IPS-NIHi7 (cell line): ENCODE measurements at regions not wholly inside any gene's neighbourhood (a gene's known extent, or its start where the extent isn't known, plus 50 kb on each side); places are given as distances from the start of the nearest gene placed in this dataset.
"Not testable (repeated sequence)": the region's sequence is repeated elsewhere in the genome, so short reads cannot be mapped to it uniquely, and the experiment has no call there.

Experiments used
- DNase-seq: peaks from one replicate; pipeline ENCODE4 v3.0.0; 2012; ENCODE audit warnings: mixed read lengths; ENCODE audit errors: extremely low spot score

DNA sequence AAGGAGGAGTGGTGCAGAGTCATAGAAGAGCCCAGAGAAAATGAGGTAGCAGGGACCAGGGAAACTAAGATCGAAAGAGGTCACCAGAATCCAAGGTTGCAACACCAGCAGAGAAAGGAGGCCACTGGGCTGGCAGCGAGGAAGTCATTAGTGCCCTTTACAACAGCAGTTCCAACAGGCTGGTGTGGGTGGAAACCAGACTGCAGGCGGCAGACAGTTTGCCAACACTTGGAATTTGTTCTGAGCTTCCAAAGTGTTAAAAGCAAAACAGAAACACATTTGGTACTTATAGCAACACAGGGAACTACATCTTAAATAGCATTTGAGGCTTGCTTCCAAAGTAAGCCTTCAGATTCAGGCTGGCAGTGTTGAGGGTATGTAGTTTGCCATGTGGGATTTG, 95.2 kb upstream of the PWP1 start:
- DNase-seq = no peak

DNA sequence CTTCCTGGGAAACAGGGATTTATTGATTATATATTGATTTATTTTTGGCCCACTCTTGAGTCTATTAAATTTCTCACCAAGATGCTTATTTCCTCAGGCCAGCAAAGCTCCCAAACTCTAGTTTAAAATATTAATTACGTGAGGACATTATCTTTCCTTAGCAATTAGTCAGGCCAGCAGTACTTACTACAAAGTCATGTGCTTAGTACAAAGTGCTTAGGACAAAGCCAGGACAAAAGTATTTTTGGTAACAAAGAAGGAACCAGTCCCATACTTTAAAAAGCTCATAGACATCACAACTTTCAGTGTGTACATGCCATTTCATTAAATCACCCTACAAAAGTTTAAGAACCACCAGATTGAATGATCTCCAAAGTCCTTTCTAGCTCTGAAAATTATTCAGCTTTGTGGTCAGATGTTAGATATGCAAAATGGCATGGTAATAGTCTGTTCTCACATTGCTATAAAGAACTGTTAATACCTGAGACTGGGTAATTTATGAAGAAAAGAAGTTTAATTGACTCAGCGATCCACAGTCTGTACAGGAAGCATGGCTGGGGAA, 94.7 kb upstream of the PWP1 start:
- no peak for DNase-seq

DNA sequence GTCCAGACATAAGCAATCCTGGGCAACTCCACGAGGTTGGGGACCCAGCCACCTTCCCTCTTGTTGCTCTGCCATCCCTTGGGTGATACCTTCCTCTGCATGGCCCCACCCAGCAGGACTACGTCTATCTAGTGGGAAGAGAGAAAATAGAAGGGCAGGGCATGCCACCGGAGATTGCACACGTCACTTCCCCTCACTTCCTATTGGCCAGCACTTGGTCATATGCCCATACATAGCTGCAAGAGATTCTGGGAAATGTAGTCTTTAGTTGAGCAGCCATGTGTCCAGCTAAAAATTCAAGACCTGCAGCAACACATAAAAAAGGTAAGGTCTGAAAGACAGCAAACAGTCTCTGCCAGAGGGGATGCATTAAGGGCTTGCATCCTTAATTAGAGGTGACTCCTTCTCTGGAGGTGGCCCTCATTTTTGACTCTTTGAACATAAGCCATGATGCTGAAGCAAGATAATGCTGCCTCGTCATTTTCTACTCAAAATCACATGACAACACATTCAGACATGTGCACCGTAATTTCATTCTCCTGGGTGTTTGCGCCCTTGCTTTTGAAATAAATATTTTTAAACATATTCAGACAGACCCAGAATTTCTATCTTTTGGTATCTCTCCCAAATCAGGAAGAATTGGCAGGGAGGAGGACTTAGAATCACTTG, 91.8 kb upstream of the PWP1 start:
- DNase-seq = peak; percentile 29

DNA sequence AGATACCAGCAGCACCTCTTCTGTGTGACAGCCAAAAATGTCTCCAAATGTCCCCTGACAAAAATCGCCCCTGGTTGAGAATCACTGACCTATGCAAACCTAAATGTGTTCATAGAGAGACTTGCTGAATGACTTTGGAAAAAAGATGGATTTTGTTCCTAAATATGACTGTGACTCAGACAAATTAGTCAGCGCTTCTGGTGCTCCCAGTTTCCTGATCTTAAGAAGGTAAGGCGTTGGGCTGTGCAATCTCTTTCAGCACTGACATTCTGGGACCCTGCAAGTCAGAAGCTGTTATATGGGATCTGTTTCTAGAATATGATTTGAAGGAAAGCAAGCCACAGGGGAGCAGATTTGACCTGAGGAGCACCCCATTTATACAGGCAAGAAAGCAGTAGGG, 90.6 kb upstream of the PWP1 start:
- no peak for DNase-seq

DNA sequence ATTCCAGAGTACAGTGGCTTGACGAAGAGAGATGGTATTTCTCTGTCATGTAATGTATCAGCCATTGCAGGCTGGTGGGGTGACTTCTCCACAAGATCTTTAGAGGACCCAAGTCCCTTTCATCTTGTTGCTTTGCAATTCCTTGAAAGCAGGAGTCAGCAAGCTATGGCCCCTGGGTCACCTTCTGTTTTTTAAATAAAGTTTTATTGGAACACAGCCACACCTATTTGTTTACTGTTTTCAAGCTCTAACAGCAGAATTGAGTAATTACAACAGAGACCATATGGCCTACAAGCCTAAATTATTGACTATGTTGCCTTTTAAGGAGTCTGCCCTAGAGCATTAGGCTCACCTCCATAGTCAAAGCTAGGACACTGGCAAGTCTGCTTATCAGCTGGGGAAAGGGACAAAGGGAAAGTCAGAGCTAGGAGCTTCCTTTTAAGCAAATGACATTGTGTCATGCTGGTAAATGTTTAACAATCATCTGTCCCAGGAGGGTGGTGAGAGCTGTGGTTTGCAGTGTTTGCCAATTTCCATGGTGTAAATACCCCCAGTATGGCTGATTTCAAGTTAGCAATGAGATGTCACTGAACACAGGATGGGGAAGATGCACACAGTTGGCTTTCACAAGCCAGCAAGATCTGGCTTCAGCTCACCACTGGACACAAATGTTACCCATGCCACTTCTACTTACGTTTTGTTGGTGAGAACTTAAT, 87.7 kb upstream of the PWP1 start:
- DNase-seq = no peak

DNA sequence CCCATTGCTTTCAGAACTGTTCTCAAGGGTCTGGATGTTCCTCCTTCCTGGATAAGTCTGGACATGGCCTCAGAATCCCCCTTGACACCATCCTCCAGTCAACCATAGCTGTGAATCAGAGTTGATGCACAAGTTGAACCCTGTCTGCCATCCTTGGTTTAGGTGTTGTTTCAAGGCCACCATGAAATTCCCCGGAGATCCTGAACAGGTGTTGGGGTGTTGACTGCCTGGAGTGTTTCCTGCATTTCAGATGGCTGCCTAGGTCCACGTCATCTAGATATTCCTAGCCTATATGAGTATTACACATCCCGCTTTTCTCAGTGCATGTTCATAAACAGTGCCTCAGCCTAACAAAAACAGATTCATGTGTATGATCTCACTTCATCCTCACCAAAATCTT, 86.7 kb upstream of the PWP1 start:
- DNase-seq = no peak

DNA sequence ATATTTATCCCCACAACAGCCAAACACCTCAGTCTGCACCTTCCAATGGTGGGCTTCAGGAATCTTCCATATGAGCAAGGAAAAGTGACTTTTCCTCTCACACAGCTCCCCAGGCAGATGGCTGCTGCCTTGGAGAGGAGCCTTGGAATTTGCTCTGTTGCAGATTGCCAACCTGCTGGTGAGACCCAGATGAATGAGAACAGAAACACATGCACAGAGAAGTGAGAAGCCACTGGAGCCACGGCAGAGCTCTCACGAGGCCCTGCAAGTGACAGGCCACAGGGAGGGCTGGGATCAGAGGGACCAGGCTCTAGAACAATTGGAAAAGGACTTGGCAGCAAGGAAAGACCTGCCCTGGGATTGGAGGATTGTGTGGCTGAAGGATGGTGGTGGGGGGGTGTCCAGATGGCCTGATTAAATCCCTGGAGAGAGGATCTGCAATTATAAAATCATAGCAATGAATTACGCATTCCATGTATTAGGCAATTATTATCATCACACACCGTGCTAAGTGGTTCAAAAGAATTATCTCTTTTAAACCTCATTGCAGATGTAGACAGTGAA, 84.9 kb upstream of the PWP1 start:
- no peak for DNase-seq

DNA sequence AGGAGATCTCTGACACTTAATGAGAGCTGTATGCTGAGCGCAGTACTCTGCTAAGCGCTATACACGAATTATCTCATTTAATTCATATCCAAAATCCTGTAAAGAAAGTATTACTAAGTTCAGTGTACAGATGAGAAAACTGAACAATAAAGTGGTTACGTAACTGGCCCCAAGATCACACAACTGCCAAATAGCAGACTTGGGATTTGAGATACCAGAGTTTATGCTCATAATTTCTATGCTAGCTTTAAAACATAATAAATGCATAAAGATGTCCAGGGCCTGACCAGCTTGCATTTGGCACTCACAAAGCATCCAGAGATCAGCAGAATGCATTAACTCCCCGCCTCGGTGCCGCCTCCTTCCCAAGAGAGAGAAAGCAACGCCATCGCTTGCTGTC, 83.2 kb upstream of the PWP1 start:
- no peak for DNase-seq

DNA sequence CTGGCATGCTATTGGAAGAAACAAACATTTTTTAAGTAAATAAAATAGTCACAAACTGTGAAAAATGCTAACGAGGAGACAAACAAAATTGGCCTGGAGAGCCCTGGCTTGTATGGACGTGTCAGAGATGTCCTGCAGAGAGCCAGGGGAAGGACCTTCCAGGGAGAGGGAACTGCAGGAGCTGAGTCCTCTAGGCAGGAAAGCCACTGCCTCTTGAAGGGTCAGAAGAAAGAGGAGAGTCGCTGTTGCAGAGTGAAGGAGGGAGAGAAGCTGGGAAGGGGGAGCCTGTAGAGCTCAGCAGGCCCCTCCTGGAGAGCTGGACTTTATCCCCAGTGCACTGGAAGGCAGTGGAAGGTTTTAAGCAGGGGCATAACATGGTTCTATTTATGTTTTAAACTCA, 80.3 kb upstream of the PWP1 start:
- DNase-seq = no peak

DNA sequence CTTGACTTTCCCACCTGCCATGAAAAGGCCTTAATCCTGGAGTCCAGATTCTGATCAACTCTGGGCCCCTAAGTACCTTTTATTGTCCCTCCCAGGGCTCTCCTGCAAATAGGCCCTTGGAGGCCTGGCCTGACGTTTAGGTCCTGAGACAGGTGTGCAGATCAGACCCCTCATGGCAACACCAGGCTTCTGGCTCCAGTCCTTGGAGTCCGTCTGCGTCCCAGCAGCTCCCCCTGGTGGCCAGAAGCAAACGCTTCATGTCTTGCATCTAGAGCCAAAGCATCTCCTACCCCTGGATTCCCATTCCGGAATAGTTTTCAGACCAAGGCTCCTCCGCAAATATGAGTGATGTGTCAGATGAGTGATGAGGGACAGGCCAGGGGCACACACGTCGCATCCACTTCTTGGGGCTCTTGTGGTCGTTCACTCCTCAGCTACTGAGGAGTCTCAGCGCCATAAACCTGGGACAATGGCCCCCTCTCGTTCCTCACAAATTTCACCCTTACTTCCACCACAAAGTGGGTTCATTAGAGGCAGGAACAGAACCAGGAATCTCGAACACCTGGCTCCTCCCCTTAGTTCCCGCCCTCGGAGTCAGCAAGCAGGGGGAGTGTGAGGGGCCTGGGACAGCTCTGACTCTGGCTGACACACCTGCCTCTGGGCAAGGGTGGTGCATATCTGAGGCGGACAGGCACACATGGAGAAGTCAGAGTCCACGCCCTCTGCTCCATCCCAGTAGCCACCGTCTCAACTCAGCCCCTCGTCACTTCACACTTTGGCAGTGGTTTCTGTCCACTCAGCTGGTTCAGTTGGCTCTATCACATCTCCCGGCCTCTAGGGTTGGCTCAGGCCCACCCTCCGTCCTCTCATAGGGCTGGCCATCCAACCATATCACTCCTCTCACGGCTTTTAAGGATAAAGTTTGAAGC, 77.9 kb upstream of the PWP1 start:
- peak; percentile 92 for DNase-seq

DNA sequence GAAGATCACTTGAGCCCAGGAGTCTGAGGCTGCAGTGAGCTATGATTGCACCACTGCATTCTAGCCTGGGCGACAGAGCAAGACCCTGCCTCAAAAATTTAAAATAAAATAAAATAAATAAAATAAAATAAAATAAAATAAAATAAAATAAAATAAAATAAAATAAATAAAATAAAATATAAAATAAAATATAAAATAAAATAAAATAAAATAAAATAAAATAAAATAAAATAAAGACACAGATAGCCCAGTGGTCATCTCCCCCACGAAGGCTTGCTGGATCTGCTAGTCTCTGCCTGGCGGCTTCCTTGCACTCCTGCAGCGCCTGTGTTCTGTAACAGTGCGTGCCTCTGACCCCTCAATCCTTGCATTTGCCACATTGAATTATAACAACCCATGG, 76.8 kb upstream of the PWP1 start:
- DNase-seq = not testable (repeated sequence)

DNA sequence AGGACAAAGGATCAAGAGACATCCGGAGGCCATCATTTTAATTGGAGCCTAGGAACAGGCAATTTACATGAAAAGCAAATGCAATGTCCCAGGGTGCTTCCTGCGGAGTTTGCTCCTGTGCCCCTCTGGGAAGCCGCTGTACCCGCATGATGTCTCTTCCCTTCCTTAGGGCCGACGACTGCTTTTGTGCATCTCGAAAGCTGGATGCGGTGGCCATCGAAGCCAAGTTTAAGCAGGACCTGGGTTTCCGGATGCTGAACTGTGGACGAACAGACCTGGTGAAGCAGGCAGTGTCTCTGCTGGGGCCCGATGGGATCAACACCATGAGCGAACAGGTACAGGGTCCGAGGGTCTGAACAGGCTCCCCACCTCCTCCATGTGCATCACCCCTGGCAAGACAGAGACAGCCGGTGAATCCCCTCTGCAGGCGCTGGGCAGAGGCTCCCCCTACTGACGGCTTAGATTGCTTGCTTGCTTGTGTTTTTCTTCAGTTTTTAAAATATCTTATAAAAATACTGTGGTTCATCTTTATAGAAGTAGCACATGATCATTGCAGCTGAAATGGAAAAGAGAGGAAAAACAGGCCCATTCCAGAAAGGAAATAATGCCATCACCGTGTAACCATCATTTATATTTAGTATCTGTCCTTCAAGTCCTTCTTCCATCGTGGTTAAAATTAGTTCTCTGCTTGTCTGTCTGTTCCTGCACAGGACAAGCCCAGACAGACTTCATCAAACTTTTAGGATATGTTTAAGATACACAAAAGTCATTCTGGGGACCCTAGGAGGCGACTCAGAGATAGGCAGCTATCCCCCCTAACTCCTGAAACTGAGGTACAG, 75.4 kb upstream of the PWP1 start:
- DNase-seq = peak; percentile 80

DNA sequence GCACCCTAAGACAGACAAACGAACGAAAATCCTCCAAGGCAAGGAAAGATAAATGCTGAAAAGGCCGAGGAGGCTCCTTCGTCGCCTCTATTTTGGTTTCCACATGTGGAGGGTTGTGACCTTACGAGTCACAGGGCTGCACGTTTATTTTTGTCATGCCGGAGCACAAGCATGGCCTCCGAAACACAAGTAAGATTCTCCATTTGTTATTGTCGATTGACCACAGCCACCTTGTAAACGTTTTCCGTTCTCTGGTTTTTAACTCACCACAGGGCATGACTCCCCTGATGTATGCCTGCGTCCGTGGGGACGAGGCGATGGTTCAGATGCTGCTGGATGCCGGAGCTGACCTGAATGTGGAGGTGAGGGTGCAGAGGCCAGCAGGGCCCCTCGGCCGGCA, 73.1 kb upstream of the PWP1 start:
- no peak for DNase-seq

DNA sequence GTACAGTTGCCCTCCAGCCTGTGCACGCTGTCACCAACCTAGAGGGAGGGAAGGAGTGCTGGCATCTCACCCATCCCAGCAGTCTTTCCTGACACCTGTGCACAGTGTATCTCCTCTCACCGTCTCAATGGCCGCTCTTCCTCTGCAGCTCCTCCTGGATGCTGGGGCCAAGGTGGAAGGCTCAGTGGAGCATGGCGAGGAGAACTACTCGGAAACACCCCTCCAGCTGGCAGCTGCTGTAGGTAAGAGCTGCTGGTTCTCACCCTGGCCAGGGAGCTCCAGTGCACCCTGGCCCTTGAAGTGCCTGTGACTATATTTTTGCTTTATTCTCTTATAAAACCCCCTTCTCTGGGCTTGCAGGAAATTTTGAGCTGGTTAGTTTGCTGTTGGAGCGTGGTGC, 68.7 kb upstream of the PWP1 start:
- DNase-seq = no peak

DNA sequence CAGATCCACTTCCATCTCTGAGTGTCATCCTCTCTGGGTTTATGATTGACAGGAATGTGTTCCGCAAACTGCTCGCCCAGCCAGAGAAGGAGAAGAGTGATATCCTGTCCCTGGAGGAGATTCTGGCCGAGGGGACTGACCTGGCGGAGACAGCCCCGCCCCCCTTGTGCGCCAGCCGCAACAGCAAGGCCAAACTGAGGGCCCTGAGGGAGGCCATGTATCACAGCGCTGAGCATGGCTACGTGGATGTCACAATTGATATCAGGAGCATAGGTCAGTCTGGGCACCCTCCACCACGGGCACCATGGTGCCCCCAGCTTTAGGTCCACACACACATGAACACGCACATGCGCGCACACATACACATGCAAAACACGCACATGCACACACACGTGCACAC, 67.5 kb upstream of the PWP1 start:
- no peak for DNase-seq

DNA sequence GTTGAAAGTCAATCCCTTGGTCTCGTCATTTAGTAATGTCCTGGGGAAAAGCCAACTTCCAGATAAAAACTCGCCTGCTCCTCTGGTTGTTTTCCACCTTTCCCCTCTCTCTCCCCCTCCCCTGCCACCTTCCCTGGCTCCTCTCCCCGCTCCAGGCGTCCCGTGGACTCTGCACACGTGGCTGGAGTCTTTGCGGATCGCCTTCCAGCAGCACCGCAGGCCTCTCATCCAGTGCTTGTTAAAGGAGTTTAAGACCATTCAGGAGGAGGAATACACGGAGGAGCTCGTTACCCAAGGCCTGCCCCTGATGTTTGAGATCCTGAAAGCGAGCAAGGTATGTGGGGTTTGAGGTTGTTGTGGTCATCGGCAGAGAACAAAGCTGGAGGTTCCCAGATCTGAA, 65.8 kb upstream of the PWP1 start:
- no peak for DNase-seq

DNA sequence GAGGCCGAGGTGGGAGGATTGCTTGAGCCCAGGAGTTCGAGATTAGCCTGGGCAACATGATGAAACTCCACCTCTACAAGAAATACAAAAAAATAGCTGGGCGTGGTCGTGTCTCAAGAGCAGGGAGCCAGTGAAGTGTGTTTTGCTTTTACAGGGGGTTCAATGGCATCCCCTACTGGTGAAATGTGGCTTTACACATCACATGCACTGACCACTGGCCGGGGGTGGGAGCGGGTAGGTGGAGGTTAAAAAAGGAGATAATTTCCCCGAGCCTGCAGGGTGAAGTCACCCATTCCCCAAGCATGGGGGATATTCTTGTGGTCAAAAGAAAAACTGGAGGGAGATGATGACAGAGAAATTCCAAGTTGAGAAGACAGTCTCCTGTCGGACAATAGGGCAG, 63.6 kb upstream of the PWP1 start:
- peak; percentile 74 for DNase-seq

DNA sequence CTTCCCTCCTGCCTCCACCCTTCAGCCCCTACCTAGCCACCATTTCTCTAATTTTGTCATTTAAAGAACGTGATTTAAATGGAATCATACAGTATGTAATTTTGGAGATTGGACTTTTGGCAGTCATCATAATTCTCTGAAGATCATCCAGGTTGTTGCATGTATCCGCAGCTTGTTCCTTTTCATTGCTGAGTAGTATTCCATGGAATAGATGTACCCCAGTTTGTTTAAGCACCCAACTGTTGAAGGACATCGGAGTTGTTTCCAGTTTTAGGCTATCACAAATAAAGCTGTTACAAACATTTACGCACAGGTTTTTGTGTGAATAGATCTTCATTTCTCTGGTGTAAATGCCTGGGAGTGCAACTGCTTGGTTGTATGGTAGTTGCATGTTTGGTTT, 61.1 kb upstream of the PWP1 start:
- no peak for DNase-seq

DNA sequence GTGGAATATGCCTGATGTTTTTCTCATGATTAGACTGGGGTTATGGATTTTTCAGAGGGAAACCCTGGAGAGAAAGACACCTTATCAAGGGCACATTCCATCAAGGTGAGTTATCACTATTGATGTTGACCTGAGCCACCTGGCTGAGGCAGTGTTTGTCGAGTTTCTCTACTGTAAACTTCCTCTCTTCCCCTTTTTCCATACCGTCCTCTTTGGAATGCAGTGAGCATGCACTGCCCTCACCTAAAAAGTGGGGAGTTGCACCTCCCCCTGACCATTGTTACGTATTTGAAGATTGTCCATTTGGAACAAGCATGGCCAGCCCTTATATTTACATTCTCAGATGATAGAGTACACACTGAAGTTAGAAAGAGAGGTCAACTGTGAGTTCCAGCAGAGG, 53.9 kb upstream of the PWP1 start:
- DNase-seq = no peak

DNA sequence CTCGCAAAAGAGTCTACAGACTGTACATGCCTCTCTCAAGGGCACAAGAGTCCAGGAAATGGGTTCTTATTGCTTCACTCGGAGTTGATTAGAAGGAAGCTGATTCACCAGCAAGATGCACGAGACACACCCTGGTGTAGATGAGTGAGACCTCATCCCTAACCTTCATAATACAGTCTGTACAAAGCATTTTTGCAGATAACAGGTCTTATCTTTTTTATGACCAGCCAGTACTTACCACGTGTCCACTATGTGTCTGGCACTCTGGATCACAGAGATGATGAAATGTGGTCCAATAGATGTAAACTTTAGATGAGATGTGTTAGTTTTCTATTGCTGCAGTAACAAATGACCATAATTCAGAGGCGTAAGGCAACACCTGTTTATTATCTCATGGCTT, 53.4 kb upstream of the PWP1 start:
- DNase-seq = no peak

DNA sequence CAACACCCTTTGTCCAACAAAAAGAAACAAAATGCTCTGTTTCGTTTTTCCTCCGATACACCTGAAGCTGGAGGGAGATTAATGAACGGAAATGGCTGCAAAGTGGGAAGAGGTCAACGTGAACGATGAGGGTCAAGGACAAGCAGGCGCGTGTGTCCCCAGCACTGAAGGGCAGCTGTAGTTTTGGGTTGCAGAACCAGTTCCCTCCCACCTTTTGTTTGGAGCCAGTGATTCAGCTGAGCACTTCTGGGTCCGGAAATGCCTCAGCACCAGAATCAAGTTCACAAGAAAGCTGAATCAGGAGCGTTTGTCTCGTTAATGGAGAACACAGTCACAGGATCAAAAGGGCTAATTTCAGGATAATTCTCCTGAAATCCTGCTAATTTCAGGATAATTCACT, 51.1 kb upstream of the PWP1 start:
- DNase-seq = peak; percentile 32
